ENCODE measurements at regions not wholly inside any gene's neighbourhood (a gene's known extent, or its start where the extent isn't known, plus 50 kb on each side); places are given as distances from the start of the nearest gene placed in this dataset.

DNA sequence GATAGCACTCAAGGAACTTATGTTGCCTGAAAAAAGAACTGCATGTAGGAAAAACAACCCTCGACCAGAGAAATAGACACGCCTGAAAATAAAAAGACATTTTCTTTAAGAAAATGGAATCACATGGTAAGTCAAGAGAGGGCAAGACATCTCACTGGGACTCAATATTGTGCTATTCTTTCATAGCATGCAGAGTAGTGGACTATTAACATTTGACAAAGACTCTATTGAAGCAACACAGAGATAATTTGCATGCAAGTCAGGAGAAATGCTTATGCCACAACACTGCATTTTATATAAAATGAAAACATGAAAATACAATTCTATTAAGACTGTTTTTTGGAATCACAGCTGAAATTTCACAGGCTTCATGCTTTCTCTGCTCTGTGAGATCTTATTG is 77.9 kb upstream of the RHOBTB1 start:
- H3K4me1 ChIP-seq = no peaks in the 10 kb centered on the region
- no peak overlapping the region for H3K4me3 ChIP-seq
- H3K27me3 ChIP-seq = no peaks in the 10 kb centered on the region
- intact Hi-C loops (cut with DNase I) = no loop called here
- H3K27ac ChIP-seq = no peak overlapping the region
- no peaks in the 10 kb centered on the region for H3K36me3 ChIP-seq
- no peak for TF ChIP-seq CTCF (IDR thresholded peaks at IDR 0.05)
- ATAC-seq (no peak), DNase-seq (no peak)
- H3K9me3 ChIP-seq = no peaks in the 10 kb centered on the region

DNA sequence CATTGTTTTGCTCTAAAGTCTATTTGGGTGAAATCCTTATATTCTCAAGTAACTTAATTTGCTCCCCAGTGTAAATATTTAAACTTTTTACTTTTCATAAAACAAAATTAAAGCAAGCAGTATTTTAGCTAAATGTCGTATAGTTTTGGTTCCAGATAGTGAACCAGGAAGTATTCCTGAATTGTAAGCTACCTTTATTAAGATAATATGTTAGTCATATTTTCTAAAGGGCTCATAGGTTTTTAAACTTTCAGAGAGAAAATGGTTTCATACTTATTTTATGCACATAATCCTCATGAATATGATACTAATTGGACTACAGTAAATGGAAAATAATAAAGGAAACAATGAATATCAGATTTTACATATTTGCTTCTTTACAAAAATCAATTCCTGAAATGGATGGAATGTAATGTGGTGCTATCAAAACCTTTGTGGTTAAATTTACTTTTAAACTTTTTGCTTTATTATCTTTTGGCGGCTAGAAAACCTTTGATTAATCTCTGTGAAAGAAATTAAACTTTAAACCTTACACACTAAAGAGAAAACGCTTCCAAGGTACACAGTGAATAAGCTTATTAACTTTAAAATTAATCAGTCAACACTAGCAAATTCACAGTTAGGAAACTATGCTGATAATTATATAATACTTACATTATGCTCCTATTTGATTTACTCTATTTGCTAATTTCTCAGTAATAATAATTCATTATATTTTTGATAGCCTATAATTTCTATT is 76.6 kb upstream of the RHOBTB1 start:
- Histone ChIP-seq H3K27ac (no peak overlapping the region), H3K4me1 (no peaks in the 10 kb centered on the region), H3K4me3 (no peak overlapping the region), H3K27me3 (no peaks in the 10 kb centered on the region), H3K9me3 (no peaks in the 10 kb centered on the region), H3K36me3 (no peaks in the 10 kb centered on the region)
- intact Hi-C loops (cut with DNase I) = no loop called here
- TF ChIP-seq CTCF (IDR thresholded peaks at IDR 0.05) = no peak
- DNase-seq (no peak), ATAC-seq (no peak)

- ATAC-seq (no peak), DNase-seq (no peak)
- no peak overlapping the region for H3K27ac ChIP-seq
- no peak for TF ChIP-seq CTCF (IDR thresholded peaks at IDR 0.05)
- no peaks in the 10 kb centered on the region for H3K36me3 ChIP-seq
- no peaks in the 10 kb centered on the region for H3K9me3 ChIP-seq
- no peak overlapping the region for H3K4me3 ChIP-seq
- no peaks in the 10 kb centered on the region for H3K4me1 ChIP-seq
- intact Hi-C loops (cut with DNase I) = no loop called here
- H3K27me3 ChIP-seq = no peaks in the 10 kb centered on the region
Observed at GRCh38 chr10:61018146-61018545, 74.2 kb upstream of the RHOBTB1 start.

GRCh38 chr10:61016630-61017029 is 72.6 kb upstream of the RHOBTB1 start:
- Histone ChIP-seq H3K9me3 (no peaks in the 10 kb centered on the region), H3K27me3 (no peaks in the 10 kb centered on the region), H3K4me1 (no peaks in the 10 kb centered on the region), H3K36me3 (no peaks in the 10 kb centered on the region), H3K27ac (no peak overlapping the region), H3K4me3 (no peak overlapping the region)
- no peak for DNase-seq
- no peak for TF ChIP-seq CTCF (IDR thresholded peaks at IDR 0.05)
- ATAC-seq = no peak
- intact Hi-C loops (cut with DNase I) = no loop called here

GRCh38 chr10:61016007-61016406 is 72.0 kb upstream of the RHOBTB1 start:
- Histone ChIP-seq H3K27me3 (no peaks in the 10 kb centered on the region), H3K4me3 (no peak overlapping the region), H3K36me3 (no peaks in the 10 kb centered on the region), H3K9me3 (no peaks in the 10 kb centered on the region), H3K27ac (no peak overlapping the region), H3K4me1 (no peaks in the 10 kb centered on the region)
- DNase-seq (no peak), ATAC-seq (no peak)
- TF ChIP-seq CTCF (IDR thresholded peaks at IDR 0.05) = no peak
- intact Hi-C loops (cut with DNase I) = no loop called here

All from left lung (tissue), 4 donors.